Anterior cingulate cortex (tissue), 58 donors: ENCODE measurements at regions not wholly inside any gene's neighbourhood (a gene's known extent, or its start where the extent isn't known, plus 50 kb on each side); places are given as distances from the start of the nearest gene placed in this dataset.
"Not testable (repeated sequence)": the region's sequence is repeated elsewhere in the genome, so short reads cannot be mapped to it uniquely, and the experiment has no call there.

Source experiments
- DNase-seq, 58 donors: peaks; one replicate each; lab custom pipeline; 2025; lab: John Stamatoyannopoulos, UW

- no peak for DNase-seq
These were observed 290.6 kb downstream of the JRKL start for GRCh38 chr11:96680211-96681018.

- no peak for DNase-seq
These were observed 291.4 kb downstream of the JRKL start for GRCh38 chr11:96681019-96681716.

DNA sequence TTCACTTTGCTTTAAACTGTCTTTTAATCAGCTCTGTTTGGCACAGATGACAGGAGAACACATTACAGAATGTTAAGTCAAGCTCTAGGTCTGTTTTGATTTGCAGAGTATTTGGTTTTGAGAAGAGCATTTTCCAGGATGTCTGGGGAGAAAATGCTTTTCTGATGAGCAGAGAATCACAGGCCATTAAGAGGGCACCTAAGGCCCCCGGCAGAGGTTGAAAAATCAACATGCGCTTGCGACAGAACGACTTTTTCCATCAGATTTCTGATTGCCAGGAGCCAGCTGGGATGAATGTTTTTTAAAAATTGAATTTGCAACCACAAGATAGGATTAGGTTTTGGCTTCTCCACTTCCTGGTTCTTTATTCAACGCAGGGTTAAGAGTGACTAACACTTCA lies 304.5 kb downstream of the JRKL start:
- no peak for DNase-seq

DNA sequence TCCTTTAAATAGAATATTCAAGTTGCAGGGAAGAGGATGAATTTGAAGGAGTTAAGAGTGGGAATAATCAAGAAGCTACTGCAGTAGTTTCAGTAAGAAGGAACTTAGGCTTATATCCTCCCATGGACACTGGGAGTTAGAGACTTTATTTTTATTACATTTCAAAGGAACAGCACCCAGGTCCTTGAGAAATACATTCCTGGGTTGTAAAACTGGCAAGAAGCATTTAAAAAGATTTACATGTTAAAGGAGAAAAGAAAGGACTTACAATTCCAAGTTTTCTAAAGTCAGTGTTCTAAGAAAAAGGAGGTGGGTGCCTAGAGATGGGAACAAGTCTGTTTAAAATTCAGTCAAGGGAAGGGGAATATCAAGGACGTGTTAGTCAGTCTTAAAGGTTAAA lies 306.9 kb downstream of the JRKL start:
- no peak for DNase-seq

- no peak for DNase-seq
These were observed 307.7 kb downstream of the JRKL start for GRCh38 chr11:96697466-96697865.

- DNase-seq, result no peak
These were observed 315.0 kb downstream of the JRKL start for GRCh38 chr11:96704847-96705246.

DNA sequence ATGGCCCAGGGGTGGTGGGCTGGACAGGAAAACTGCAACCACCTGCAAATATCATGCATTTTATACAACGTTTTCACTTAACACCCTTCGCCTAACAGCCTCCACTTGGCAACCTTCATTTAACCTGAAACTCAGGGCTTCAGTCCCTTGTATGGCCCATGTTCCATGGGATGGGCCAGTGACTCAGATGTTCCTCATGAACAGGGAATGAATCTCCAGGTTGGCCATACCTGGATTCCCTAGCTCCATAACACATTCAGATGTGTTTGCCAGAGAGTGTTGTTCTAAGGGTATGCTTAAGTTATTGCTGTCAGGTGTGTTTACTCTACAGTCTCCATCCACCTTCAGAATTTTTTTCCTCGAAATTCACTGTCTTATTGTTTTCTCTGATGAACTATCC lies 316.9 kb downstream of the JRKL start:
- DNase-seq, result no peak

DNA sequence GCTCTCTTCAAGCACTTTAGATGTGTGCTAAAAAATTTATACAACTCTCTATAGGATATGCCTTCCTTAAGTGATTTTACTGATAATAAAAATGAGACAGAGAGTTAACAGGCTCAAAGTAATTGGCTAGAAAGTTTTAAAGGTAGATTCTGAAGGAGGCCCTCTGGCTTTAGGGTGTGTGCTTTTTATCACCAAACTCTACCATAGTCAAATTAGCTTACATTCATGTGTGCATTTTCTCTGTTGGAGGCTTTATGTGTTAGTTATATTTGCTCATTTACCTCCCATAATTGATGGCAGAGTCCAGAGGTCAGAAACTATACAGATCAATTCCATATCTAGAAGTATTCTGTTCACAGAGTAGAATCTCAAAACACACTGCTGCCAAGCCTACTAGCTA lies 317.5 kb downstream of the JRKL start:
- DNase-seq, result no peak

GRCh38 chr11:96708219-96708878 lies 318.5 kb downstream of the JRKL start:
- no peak for DNase-seq

DNA sequence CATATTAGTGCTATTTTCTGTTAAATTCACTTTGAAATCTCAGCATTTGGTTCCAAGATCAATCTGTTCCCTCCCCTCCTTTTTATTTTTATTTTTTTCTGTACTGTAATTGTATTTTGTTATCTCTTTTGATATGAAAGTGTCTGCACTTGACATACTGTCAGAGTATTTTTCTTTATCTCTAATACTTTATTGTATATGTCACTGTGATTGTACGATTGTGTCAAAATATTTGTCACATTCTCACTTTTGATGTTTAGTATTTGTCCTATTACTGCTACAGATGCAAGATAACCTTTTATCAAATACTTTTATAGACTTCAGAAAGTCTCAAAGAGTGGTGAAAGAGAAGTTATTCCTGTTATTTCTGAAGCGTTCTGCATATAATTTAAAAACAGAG lies 323.5 kb downstream of the JRKL start:
- no peak for DNase-seq

- DNase-seq, result no peak
These were observed 324.9 kb downstream of the JRKL start for GRCh38 chr11:96714689-96715088.

GRCh38 chr11:96715208-96715607 lies 325.4 kb downstream of the JRKL start:
- DNase-seq, result no peak

GRCh38 chr11:96736601-96737000 lies 346.8 kb downstream of the JRKL start:
- DNase-seq, result no peak

DNA sequence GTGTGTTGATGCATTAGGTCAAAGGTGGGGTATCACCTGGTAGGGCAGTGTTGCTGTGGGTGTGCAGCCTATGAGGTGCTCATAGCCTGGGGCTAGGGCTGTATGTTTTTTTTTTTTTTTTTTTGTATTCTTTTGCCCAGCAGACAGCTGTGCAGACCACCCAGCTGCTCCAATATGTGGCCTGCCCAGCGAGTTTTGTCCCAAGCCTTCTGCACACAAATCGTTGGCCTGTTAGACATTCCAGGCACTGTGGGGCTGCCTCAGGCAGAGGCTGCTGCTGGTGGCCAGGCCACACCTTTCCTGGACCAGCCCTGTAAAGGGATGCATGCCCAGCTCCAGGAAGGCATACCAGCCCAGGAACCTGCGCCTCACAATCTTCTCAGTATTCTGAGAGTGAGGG lies 348.5 kb downstream of the JRKL start:
- DNase-seq, result no peak

- DNase-seq, result no peak
These were observed 351.3 kb downstream of the JRKL start for GRCh38 chr11:96741068-96741467.

GRCh38 chr11:96744697-96745096 lies 354.9 kb downstream of the JRKL start:
- DNase-seq, result no peak

GRCh38 chr11:96748639-96749370 lies 359.0 kb downstream of the JRKL start:
- no peak for DNase-seq

DNA sequence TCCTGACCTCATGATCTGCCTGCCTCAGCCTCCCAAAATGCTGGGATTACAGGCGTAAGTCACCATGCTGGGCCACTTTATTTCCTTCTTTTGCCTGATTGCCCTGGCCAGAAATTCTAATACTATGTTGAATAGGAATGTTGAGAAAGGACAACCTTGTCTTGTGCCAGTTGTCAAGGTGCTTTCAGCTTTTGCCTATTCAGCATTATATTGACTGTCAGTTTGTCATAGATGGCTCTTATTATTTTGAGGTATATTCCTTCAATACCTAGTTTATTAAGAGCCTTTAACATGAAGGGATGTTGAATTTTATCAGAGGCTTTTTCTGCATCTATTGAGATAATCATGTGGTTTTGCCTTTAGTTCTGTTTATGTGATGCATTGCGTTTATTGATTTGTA lies 362.0 kb downstream of the JRKL start:
- not testable (repeated sequence) for DNase-seq

GRCh38 chr11:96752221-96752620 lies 362.4 kb downstream of the JRKL start:
- DNase-seq, result no peak

DNA sequence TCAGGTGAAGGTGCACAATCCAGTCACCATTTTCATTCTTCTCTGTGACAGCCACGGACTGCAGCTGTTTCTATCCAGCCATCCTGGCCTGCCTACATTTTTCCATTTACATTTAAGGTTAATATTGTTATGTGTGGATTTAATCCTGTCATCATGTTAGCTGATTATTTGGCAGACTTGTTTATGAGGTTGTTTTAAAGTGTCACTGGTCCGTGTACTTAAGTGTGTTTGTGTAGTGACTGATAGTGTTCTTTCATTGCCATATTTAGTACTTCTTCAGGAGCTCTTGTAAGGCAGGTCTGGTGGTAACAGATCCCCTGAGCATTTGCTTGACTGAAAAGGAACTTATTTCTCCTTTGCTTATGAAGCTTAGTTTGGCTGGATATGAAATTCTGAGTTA lies 364.2 kb downstream of the JRKL start:
- no peak for DNase-seq

DNA sequence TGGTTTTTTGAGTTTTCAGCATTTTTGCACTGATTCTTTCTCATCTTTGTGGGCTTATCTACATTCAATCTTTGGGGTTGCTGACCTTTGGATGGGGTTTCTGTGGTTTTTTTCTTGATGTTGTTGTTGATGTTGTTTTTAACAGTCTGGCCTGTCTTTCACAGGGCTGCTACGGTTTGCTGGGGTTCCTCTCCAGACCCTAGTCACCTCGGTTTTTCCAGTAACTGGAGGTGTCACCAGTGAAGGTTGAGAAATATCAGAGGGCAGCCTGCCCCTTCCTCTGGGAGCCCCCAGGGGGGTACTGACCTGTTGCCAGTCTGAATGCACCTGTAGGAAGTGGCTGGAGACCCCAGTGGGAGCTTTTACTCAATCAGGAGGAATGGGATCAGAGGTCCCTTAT lies 365.4 kb downstream of the JRKL start:
- no peak for DNase-seq
